Bone marrow (tissue), 2 donors: ENCODE measurements at regions not wholly inside any gene's neighbourhood (a gene's known extent, or its start where the extent isn't known, plus 50 kb on each side); places are given as distances from the start of the nearest gene placed in this dataset.

Experiments
- DNase-seq, 2 donors: peaks; one replicate each; lab custom pipeline; 2025; lab: John Stamatoyannopoulos, UW

DNA sequence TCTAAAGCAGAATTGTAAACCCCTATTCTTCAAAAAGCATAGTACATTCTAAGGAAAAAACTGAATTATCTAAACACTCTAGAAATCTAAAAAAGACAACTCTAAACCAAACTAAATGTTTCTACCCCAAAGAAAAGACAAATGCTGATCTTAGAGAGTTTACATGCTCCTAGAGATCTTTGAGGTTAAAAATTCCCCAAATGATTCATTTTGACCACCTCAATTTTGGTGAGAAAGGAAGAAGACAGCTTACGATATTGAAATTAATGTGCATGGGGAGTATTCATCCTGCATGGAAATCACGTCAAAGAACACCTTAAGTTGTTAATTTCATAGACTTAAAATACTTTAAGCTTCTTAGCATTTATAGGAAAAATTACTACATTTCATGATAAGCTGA lies 377.8 kb upstream of the RUNX1 start:
- DNase-seq: no peak

- no peak for DNase-seq
These were observed 377.4 kb upstream of the RUNX1 start for GRCh38 chr21:35426469-35426868.

DNA sequence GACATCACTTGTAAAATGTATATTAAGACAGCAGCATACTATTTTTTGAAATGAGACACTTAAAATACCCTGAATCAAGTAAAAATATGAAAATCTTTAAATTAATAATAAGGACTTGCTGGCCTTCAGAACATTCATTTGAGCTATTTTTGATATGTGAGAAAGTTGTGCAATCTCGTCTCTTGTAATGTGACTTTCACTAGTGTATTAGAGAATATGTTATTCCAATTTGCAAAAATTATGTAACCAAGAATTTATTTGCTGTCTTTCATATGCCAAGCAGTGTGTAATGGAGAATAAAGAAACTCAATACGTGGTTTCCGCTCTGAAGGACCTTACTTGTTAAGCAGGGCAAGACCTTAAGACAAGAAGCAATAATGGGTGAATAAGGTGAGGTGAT lies 375.0 kb upstream of the RUNX1 start:
- no peak for DNase-seq

DNA sequence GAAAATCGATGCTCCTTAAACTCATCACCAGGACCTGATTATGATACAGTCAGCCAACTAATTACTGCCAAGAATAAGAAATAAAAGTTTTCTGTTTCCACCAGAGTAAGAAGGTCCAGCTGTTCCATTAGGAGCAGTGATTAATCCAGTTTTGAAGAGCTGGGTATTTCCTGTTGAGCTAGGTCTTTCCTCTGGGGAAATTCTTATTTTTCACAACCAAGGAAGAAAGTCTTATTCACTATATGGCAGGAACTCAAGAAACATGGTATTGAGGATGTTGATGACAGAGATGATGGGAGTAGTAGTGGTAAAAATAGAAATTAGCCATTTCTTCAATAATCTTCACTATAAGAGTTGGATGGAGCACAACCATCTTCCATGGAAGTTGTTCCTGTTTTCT lies 374.6 kb upstream of the RUNX1 start:
- no peak for DNase-seq

- DNase-seq: no peak
These were observed 372.9 kb upstream of the RUNX1 start for GRCh38 chr21:35422011-35422410.

DNA sequence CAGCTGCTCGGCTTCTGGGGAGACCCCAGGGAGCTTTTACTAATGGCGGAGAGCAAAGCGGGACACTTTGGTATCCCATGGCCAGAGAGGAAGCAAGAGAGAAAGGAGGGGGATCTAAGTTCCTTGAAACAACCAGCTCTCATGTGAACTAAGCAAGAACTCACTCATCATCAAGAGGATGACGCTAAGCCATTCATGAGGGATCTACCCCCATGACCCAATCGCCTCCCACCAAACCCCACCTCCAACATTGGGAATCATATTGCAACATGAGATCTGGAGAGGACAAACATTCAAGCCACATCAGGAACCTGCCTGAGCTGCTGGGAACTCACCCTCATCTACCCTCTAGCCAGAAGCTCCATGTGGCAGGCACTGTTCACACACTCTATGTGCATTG lies 372.1 kb upstream of the RUNX1 start:
- no peak for DNase-seq

DNA sequence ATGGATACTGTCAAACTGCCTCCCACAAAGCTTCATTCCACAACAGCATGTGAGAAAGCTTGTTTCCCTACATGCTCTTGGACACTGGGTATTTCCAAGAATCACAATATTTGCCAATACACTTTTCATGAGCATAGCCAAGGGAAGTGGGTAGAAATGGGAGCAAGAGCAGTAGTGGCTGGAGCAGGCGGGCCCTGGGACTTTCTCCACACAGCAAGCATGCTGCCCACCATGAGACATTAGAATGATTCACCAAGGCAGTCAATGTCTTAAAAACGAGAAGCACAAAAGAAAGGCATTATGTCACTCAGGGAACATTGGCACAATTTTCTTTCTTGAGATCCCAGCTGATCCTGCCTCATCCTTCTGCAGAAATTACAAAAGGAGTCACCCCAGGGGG lies 371.6 kb upstream of the RUNX1 start:
- no peak for DNase-seq

- no peak for DNase-seq
These were observed 368.7 kb upstream of the RUNX1 start for GRCh38 chr21:35417762-35418161.

DNA sequence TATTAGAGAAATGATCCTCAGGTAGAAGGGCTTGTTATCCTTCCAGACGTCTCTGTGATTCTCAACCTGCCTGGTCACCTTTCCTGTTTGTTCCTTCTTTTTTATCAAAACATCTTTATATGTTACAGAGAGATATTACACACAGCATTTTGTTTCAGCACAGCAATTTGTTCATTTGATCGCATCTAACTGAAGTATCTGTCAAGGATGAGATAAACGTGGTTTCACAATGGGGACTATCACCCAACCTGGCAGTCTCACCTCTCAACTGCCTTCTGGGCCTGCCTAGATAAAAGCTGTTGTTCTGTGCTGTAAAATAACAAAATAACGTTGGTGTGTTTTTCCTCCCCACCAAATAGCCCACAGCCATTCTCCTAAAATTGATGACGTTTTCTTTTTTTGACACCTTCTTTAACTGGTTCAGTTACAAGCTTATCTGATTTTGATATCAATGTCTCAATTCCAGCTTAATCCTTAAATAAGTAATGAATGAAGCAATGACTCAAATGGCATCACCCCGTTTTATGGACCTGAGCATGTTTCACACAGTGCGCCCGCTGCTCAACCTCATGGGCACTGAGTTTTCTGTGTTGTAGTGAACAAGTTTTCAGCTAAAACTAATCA lies 367.9 kb upstream of the RUNX1 start:
- DNase-seq: no peak

DNA sequence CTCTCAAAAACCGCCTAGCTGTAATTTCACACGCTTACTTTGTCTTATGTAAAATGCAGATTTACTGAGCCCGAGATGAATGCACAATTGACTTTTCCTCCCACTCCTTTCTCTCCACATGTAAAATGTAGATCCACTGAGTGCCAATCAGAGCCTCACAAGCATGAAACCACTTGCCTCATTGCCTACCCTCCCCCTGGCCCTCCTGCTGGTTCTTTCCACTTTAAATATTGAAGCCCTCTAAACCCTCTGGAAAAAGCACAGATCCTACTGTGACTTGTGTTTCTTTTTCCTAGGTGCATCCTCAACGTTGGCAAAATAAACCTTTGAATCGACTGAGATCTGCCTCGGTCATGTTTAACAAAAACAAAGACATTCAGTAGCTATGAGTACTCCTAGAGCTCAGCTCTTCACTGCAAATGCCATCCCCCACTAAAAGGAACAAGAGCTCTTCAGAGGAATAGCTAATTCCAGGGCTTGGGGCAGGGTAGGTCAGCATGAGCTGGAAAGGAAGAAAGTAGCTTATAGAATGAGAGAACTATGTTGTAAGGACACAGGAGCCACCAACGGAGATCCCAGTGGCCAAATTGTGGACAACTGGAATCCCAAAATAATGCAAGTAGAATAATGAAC lies 365.5 kb upstream of the RUNX1 start:
- DNase-seq: no peak

DNA sequence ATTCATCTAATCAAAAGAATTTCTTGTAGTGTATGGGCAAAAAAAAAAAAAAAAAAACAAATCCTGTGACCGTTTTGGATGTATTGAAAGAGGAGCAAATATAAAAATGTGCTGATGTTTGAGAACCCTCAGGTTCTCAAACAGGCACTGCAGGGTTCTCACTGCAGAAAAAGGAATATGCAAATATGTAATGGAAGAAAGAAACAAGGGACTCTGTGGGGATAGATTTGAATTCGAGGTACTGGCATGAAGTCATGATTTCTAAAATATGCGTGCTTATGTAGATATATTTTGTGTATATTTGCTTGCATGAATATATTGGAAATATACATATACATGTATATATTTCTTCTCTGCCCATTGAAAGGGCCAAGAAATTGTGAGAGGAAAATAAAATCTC lies 365.0 kb upstream of the RUNX1 start:
- no peak for DNase-seq

- DNase-seq: no peak
These were observed 363.1 kb upstream of the RUNX1 start for GRCh38 chr21:35412231-35412630.

- no peak for DNase-seq
These were observed 362.3 kb upstream of the RUNX1 start for GRCh38 chr21:35411434-35411833.

- no peak for DNase-seq
These were observed 361.6 kb upstream of the RUNX1 start for GRCh38 chr21:35410656-35411055.

DNA sequence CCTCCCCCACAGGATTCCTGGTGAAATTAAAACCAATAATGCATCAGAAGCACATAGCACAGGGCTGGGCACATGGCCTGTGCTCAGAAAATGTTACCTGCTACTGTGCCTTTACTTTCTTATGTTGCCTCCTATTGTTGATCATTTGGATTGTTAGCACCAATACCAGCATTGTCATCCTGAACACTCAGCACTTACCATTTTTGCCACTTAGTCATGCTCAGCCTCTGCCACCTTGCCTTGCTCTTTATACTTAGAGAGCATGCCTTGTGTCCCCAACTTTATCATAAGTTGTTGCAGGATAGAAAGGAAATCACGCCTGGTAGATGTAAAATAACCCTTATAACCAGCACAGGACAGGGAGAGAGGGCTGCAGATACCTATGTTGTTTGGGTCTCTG lies 361.0 kb upstream of the RUNX1 start:
- no peak for DNase-seq

DNA sequence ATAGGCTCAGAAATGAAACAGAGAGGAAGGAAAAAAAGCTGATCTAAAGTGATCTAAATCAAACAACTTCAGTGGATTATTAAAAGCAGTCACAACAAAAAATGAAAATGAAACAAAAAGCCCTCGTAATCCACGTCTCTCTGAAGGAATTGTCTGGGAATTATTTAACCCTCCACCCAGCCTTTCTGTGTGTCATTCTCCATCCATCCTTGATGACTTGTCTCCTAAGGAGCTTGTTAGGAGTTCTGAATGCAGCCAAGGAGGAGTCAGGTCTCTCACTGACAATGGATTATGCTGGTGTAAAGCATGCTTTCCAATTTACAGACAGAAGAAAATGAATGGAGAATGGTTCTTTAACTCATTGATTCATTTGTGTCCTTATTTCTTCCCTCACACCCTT lies 359.3 kb upstream of the RUNX1 start:
- DNase-seq: no peak

- DNase-seq: no peak
These were observed 357.5 kb upstream of the RUNX1 start for GRCh38 chr21:35406635-35407034.

GRCh38 chr21:35405981-35406380 lies 356.9 kb upstream of the RUNX1 start:
- no peak for DNase-seq

DNA sequence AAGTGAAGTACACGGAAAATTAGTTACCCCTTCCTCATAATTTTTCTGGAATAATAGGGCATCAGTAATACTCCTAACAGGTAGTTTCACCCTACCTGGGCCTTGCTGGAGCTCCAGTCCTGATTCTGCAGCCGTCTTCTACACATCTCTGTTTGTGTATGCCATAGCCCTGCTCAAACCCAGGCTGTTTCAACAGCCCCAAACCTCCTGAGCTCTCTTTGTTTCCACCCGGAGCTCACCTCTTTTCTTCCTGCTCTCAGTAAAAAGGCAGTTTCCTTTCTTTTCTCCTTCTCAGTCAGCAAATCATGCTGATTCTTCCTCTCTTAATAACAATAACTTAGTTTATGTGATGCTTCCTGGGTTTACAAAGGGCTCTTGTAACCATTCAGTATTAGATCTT lies 355.1 kb upstream of the RUNX1 start:
- DNase-seq: no peak

DNA sequence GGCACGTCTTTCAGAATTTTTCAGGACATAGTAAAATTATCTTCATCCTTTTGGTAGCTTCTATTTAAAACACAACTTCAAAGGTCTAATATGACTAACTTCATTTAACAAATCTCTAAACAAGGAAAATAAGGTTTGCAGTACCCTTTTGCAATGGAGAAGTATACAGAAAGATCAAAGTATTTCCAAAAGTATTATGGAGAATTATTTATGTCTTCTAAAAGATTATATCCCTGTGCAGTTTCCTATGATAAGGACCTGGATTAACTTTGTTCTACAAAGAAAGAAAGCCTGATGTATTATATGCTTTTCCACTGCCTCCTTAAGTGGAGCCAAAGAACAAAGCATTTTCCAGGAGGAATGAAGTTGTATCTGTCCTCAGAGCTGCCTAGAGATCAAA lies 353.0 kb upstream of the RUNX1 start:
- no peak for DNase-seq

DNA sequence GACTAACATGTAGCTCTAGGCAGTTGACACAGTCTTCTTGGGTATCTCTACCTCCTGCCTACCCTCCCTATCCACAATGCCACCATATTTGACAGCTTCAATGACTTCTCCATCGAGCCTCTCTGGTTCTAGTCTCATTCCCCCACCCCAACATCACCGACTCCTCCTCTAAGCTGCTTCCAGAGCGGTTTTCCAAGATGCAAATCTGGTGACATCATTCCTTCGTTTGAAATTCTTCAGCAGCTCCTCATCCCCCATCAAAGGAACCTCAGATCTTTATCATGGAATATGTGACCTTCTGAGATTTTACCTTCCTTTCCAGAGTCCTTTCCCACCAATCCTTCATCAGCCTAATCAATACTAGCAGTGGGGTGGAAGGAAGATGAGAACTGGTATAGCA lies 352.4 kb upstream of the RUNX1 start:
- DNase-seq: no peak

- peak in 1 of 2 donors; percentile 54 for DNase-seq
These were observed 351.3 kb upstream of the RUNX1 start for GRCh38 chr21:35400233-35400939.

GRCh38 chr21:35399706-35400105 lies 350.6 kb upstream of the RUNX1 start:
- no peak for DNase-seq
